Muscle of leg (tissue), 3 donors: ENCODE measurements at regions not wholly inside any gene's neighbourhood (a gene's known extent, or its start where the extent isn't known, plus 50 kb on each side); places are given as distances from the start of the nearest gene placed in this dataset.

ENCODE experiments used
- DNase-seq: peaks from one replicate; pipeline ENCODE4 v3.0.0; 2013
- H3K27ac ChIP-seq: one replicate; pipeline ENCODE4 v1.5.1; 2013; ENCODE audit warnings: mild to moderate bottlenecking, low read length, control low read depth
- H3K27me3 ChIP-seq: one replicate; pipeline ENCODE4 v1.6.1; 2013; ENCODE audit warnings: low read length; ENCODE audit not compliant: control insufficient read depth, insufficient read depth
- H3K36me3 ChIP-seq: one replicate; pipeline ENCODE4 v1.6.1; 2013; ENCODE audit warnings: low read length; ENCODE audit not compliant: control insufficient read depth, insufficient read depth
- H3K4me1 ChIP-seq: one replicate; pipeline ENCODE4 v1.6.1; 2013; ENCODE audit warnings: low read length; ENCODE audit not compliant: control insufficient read depth, insufficient read depth
- H3K4me3 ChIP-seq: one replicate; pipeline ENCODE4 v1.5.1; 2013; ENCODE audit warnings: low read length, control low read depth
- H3K9me3 ChIP-seq: replicated peaks from 2 replicates; pipeline ENCODE4 v1.6.1; 2013; ENCODE audit warnings: low read depth, low read length; ENCODE audit not compliant: control insufficient read depth
- whole genome bisulfite sequencing: methylation state at CpG from one replicate; pipeline ENCODE4 v1.1.5; 2013; ENCODE audit warnings: missing lambda C conversion rate; ENCODE audit not compliant: insufficient coverage; 5-methylcytosine and 5-hydroxymethylcytosine counted together

DNA sequence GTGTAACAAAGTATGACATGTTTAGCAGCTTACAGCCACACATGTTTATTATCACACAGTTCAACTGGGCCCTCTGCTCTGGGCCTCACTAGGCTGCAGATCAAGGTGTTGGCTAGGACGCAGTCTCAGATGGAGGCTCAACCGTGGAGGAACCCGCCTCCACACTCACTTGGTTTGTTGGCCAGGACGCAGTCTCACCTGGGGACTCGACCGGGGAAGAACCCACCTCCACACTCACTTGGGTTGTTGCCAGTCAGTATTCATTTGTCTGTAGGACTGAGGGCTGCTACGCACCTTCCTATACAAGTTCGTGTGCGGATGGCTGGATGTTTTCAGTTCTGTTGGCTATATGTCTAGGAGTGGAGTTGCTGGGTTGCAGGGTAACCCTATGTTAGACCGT, 240.7 kb upstream of the CIBAR2 start:
- H3K36me3 ChIP-seq, result peaks cover 9% of the 10 kb centered on the region
- H3K27me3 ChIP-seq, result no peaks in the 10 kb centered on the region
- WGBS, result 85% methylated on average over 8 of the region's 10 CpGs
- no peak overlapping the region for H3K4me3 ChIP-seq
- DNase-seq, result no peak
- H3K4me1 ChIP-seq, result peaks cover 66% of the 10 kb centered on the region
- H3K9me3 ChIP-seq, result peaks cover 4% of the 10 kb centered on the region
- no peak overlapping the region for H3K27ac ChIP-seq

DNA sequence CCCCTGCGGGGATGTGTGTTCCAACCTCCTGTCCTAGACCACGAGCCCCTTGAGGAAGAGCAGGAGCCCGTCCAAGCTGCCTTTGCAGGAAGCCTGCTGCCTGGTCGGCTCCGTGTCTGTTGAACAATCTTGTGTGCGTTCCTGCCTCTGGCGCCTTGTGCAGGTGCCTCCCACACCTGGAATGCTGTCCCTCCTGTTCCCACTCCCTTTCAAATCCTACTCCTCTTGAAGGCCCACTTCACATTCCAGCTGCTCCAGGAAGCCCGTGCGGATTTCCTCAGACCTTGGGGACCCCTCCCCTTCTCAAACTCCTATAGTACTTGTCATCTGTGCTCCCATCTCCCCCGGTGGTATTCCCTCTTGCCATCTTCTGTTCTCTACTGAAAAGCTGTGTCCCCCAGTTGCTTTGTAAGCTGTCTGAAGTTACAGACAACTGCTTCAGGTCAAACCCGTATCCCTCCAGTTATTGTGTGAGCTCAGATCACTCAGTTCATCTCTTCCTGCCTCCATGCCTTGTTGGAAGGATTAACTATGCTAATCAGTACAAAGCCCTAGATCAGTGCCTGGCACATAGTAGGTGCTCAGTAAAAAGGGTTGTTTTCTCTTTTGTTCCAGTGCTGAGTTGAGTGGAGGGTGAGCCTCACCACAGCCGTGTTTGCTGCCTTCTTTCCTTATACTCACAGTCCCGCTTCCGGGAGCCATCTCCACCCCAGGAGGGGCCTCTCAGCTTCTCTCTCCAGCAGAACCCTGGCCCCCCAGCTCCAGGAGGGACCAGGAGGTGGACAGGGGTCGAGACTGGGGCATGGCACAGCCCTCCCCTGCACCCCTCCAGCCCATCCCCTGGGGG, 241.8 kb upstream of the CIBAR2 start:
- Histone ChIP-seq H3K4me1 (peaks cover 63% of the 10 kb centered on the region), H3K27ac (no peak overlapping the region), H3K36me3 (peaks cover 17% of the 10 kb centered on the region), H3K27me3 (no peaks in the 10 kb centered on the region), H3K9me3 (peaks cover 4% of the 10 kb centered on the region), H3K4me3 (no peak overlapping the region)
- DNase-seq, result no peak
- WGBS, result 31% methylated on average over 13 of the region's 15 CpGs

DNA sequence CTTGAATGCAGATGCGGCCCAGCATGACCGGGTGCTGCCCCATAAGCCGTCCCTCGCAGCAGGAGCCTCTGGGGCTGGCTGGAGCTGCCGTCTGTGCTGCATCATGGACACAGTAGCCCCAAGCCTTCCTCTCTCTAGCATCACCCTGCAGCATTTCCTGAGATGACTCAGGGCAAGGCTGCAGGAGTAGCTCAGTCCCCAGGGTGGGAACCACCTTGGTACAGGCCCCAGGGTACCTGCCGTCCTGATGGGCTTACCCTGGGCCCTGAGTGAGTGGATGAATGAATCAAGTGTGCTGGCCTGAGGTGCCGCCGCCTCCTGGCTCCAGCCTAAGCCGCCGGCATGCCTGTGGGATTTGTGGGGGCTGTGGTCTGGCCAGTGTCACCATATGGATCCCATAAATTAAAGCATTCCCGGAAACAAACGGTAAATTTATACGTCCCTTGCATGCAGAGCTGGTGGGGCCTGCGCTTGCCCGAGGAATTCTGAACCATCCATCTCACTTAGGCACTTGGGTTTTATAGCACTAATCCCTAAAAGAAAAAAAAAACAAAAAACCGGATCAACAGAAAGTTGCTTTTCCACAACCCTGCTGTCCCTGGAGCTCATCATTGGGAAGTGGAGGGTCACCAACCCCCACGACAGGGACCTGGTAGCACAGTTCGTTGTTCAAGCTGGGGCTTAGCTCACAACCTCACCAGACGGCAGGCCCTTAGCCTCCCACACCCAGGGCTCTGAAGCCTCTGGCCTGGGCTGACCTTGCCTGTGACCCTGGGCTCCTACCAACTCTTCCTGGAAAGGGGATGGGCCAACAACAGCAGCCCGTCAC, 242.6 kb upstream of the CIBAR2 start:
- no peak for DNase-seq
- Histone ChIP-seq H3K4me3 (no peak overlapping the region), H3K36me3 (peaks cover 18% of the 10 kb centered on the region), H3K27ac (no peak overlapping the region), H3K4me1 (peaks cover 63% of the 10 kb centered on the region), H3K9me3 (peaks cover 4% of the 10 kb centered on the region), H3K27me3 (no peaks in the 10 kb centered on the region)
- WGBS, result 42% methylated on average over 13 of the region's 20 CpGs

DNA sequence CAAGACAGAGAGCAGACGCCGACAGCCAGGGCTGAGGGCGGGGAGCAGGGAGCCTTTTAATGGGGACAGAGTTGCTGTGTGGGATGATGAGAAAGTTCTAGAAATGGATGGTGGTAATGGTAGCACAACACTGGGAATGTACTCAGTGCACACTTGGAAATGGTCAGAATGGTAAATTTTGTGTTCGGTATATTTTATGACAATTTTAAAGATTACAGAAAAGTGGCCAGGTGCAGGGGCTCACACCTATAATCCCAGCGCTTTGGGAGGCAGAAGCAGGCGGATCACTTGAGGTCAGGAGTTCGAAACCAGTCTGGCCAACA, 243.2 kb upstream of the CIBAR2 start:
- Histone ChIP-seq H3K36me3 (peaks cover 18% of the 10 kb centered on the region), H3K9me3 (peaks cover 4% of the 10 kb centered on the region), H3K27ac (no peak overlapping the region), H3K4me3 (no peak overlapping the region), H3K27me3 (no peaks in the 10 kb centered on the region), H3K4me1 (peaks cover 62% of the 10 kb centered on the region)
- 54% methylated on average over 4 of the region's 7 CpGs for WGBS
- DNase-seq, result no peak

DNA sequence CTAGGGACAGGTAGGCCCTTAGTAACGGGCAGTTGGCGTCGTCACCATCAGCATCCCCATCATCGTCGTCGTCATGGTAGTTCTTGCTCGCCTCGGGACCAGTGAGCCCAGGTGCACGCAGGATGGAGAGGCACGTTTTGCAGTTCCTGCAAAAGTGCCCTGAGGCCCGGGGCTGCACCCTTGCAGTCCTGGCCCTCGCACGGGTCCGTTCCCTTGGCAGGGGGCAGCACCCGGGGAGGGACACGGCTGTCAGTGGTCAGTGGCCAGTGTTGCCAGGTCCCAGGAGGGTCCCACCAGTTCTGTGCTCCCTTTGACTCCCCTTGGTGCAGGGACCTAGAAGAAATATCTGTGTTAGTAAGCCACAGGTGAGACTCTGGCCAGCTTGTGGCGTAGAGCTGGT, 243.9 kb upstream of the CIBAR2 start:
- peaks cover 4% of the 10 kb centered on the region for H3K9me3 ChIP-seq
- no peak overlapping the region for H3K4me3 ChIP-seq
- H3K27me3 ChIP-seq, result no peaks in the 10 kb centered on the region
- peaks cover 62% of the 10 kb centered on the region for H3K4me1 ChIP-seq
- WGBS, result 91% methylated on average over 16 of the region's 17 CpGs
- no peak for DNase-seq
- H3K36me3 ChIP-seq, result peaks cover 18% of the 10 kb centered on the region
- no peak overlapping the region for H3K27ac ChIP-seq

DNA sequence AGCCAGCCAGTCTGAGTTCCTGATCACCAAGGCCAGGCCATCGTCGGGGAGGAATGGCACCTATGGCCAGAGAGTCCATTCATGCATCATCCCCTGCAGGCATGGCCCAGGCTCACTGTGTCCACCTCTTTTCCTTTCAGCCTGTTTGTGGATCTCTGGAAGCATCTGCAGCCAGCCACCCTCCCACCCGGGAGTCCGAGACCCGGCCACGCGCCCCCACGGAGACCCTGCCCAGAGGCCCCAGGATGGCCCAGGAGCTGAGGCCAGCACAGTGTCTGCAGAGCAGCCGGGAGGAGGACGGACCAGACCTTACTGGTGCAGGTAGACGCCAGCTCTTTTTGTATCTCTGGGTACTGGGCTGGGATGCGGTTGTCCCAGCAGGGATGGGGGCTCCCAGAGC, 245.1 kb upstream of the CIBAR2 start:
- no peak overlapping the region for H3K27ac ChIP-seq
- DNase-seq, result no peak
- H3K4me3 ChIP-seq, result no peak overlapping the region
- peaks cover 4% of the 10 kb centered on the region for H3K9me3 ChIP-seq
- no peaks in the 10 kb centered on the region for H3K27me3 ChIP-seq
- H3K4me1 ChIP-seq, result peaks cover 65% of the 10 kb centered on the region
- peaks cover 18% of the 10 kb centered on the region for H3K36me3 ChIP-seq
- WGBS, result 92% methylated on average over 12 of the region's 12 CpGs

DNA sequence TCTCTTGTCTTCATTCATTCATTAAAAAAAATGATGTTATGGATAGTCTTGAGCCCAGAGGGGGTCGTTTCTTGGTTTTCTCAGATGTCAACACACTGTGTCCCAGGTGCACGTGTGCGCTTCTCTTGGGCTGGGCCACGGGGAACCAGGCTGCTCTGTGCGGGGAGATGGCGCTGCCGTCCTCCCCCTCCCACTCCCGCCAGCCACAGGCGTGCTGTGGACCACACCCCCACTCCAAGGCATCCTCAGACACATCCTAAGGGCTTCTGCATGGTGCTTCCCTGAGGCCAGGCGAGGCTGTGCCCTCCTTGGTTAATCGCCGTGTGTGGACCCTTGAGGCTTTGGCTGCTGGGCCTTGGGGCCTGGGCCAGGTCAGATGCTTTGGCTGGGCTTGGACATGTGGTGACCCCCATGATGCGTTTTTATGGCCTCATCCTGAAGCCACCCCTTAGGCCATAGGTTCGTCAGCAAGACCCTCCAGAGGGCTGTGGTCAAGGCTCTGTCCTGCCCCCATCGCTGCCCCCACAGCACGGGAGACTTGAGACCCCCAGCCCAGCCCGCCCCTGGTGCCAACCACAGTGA, 245.7 kb upstream of the CIBAR2 start:
- DNase-seq, result no peak
- no peak overlapping the region for H3K27ac ChIP-seq
- no peaks in the 10 kb centered on the region for H3K27me3 ChIP-seq
- no peak overlapping the region for H3K4me3 ChIP-seq
- peaks cover 60% of the 10 kb centered on the region for H3K4me1 ChIP-seq
- WGBS, result 76% methylated on average over 17 of the region's 17 CpGs
- peaks cover 18% of the 10 kb centered on the region for H3K36me3 ChIP-seq
- H3K9me3 ChIP-seq, result peaks cover 1% of the 10 kb centered on the region

DNA sequence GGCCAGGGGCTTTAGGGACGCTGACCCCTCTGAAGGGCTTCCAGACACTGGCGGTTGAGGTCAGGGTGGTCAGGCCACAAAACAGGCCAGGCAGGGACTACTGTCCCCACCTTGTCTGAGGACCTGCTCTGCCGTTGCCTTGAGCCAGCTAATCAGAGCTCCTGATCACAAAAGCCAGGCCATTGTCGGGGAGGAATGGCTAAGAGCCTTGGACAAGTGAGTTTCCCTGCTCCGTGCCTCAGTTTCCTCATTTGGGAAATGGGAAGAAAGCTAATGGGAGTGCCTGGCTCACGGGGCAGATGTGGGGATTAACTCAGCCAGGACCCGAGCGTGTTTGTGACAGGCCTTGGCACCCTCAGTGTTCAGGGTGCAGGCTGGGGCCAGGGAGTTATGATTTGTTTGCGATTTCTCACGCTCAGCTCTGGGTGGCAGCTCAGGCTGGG, 246.5 kb upstream of the CIBAR2 start:
- Histone ChIP-seq H3K4me1 (peaks cover 58% of the 10 kb centered on the region), H3K9me3 (no peaks in the 10 kb centered on the region), H3K27ac (no peak overlapping the region), H3K36me3 (peaks cover 18% of the 10 kb centered on the region), H3K4me3 (no peak overlapping the region), H3K27me3 (no peaks in the 10 kb centered on the region)
- WGBS, result 71% methylated on average over 9 of the region's 10 CpGs
- DNase-seq, result no peak

DNA sequence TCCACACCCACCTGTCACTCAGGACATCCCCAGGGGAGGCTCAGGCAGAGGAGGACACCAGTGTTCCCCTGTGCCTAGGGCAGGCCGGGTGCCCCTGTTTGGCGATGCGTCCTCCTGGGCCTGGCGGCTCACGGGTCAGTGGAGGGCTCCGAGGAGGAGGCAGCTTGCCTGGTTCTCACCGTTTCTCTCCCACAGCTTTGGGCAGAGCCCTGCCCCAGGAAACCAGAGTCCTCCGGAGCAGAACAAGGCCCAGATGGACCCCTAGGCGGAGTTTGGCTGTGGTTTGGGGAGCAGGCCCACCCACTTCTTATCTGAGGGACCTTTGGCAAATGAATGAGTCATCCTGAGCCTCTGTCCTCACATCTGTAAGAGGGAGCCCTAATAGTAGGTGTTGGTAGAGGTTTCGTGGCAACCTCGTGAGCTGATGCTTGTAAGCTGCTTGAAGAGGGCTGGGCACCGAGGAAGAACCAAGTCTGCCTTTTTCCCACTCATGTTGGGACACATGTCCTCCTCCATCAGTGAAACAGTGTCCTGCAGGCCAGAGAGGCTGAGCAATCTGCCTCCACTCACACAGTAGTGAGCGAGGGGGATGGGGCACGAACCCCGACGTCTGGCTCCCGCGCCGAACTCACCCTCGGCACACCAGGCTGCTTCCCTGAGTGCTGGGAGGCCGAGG, 247.0 kb upstream of the CIBAR2 start:
- 87% methylated on average over 12 of the region's 21 CpGs for WGBS
- Histone ChIP-seq H3K27ac (no peak overlapping the region), H3K27me3 (no peaks in the 10 kb centered on the region), H3K4me3 (no peak overlapping the region), H3K4me1 (peaks cover 55% of the 10 kb centered on the region), H3K36me3 (peaks cover 18% of the 10 kb centered on the region), H3K9me3 (no peaks in the 10 kb centered on the region)
- DNase-seq, result no peak
